ENCODE measurements at regions not wholly inside any gene's neighbourhood (a gene's known extent, or its start where the extent isn't known, plus 50 kb on each side); places are given as distances from the start of the nearest gene placed in this dataset.

- no peaks in the 10 kb centered on the region for H3K9me3 ChIP-seq
- H3K27me3 ChIP-seq: no peaks in the 10 kb centered on the region
- H3K27ac ChIP-seq: no peak overlapping the region
- ATAC-seq (no peak), FAIRE-seq (no peak), DNase-seq (no peak)
- H3K4me1 ChIP-seq: no peaks in the 10 kb centered on the region
- 35 to 42% methylated on average over 2 of the region's 2 CpGs for WGBS, 2 donors
- H3K36me3 ChIP-seq: no peaks in the 10 kb centered on the region
- no peak overlapping the region for H3K4me3 ChIP-seq
- TF ChIP-seq, protein P1, sequence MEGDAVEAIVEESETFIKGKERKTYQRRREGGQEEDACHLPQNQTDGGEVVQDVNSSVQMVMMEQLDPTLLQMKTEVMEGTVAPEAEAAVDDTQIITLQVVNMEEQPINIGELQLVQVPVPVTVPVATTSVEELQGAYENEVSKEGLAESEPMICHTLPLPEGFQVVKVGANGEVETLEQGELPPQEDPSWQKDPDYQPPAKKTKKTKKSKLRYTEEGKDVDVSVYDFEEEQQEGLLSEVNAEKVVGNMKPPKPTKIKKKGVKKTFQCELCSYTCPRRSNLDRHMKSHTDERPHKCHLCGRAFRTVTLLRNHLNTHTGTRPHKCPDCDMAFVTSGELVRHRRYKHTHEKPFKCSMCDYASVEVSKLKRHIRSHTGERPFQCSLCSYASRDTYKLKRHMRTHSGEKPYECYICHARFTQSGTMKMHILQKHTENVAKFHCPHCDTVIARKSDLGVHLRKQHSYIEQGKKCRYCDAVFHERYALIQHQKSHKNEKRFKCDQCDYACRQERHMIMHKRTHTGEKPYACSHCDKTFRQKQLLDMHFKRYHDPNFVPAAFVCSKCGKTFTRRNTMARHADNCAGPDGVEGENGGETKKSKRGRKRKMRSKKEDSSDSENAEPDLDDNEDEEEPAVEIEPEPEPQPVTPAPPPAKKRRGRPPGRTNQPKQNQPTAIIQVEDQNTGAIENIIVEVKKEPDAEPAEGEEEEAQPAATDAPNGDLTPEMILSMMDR (IDR thresholded peaks at IDR 0.05): no peak
- intact Hi-C loops (cut with DNase I): no loop called here
Measured at GRCh38 chr9:12503606-12504122, 189.5 kb upstream of the TYRP1 start.

DNA sequence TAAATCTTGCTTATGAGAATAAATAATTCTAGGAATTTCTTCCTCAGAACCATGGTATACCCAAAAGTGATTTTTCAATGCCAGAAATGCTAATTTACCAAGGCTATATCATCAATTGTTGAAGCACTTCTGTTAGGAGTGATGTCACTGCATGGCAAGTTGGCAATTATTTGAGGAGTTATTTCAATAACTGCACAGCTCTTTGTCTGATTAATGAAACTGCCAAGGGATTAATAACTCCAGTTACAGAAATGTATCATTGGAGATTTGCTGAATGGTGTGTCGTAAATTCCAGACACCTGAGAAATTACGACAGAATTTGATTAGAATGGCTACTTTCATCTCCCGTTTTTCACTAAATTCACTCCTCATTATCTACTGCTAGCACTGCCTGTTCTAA, 182.6 kb upstream of the TYRP1 start:
- TF ChIP-seq, protein P1 (IDR thresholded peaks at IDR 0.05): no peak
- H3K4me1 ChIP-seq: no peaks in the 10 kb centered on the region
- H3K4me3 ChIP-seq: no peak overlapping the region
- intact Hi-C loops (cut with DNase I): no loop called here
- ATAC-seq: no peak
- H3K27ac ChIP-seq: no peak overlapping the region
- FAIRE-seq: no peak
- no peak for DNase-seq
- H3K36me3 ChIP-seq: no peaks in the 10 kb centered on the region
- no peaks in the 10 kb centered on the region for H3K27me3 ChIP-seq
- H3K9me3 ChIP-seq: no peaks in the 10 kb centered on the region
- 36 to 70% methylated on average over 3 of the region's 3 CpGs for WGBS, 2 donors

- DNase-seq: no peak
- no peaks in the 10 kb centered on the region for H3K27me3 ChIP-seq
- ATAC-seq: no peak
- H3K9me3 ChIP-seq: no peaks in the 10 kb centered on the region
- intact Hi-C loops (cut with DNase I): no loop called here
- FAIRE-seq: no peak
- H3K27ac ChIP-seq: no peak overlapping the region
- no peaks in the 10 kb centered on the region for H3K36me3 ChIP-seq
- TF ChIP-seq, protein P1 (IDR thresholded peaks at IDR 0.05): no peak
- WGBS, 2 donors: 33 to 35% methylated on average over 1 of the region's 1 CpG
- no peaks in the 10 kb centered on the region for H3K4me1 ChIP-seq
- H3K4me3 ChIP-seq: no peak overlapping the region
Measured at GRCh38 chr9:12511726-12512125, 181.5 kb upstream of the TYRP1 start.

DNA sequence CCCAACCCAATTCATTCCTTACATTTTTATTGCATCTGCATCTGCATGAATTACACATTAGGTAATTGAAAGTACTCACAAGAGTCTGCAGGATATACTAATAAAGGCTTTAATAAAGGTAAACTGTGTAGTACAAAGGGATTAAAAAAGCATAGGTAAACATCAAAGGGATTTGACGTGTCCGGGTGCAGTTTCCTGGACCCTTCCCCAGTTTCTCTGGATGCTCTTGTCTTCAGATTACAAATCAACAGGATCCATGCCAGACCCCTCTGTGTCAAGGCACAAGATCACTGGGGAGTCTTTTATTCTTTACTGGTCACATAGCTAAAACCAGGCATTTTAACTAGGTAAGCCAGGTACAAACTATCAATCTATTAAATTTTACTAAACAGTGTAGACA, 177.2 kb upstream of the TYRP1 start:
- DNase-seq (no peak), ATAC-seq (no peak), FAIRE-seq (no peak)
- intact Hi-C loops (cut with DNase I): no loop called here
- 87 to 90% methylated on average over 2 of the region's 2 CpGs for WGBS, 2 donors
- Histone ChIP-seq H3K27me3 (no peaks in the 10 kb centered on the region), H3K4me3 (no peak overlapping the region), H3K9me3 (no peaks in the 10 kb centered on the region), H3K36me3 (no peaks in the 10 kb centered on the region), H3K27ac (no peak overlapping the region), H3K4me1 (no peaks in the 10 kb centered on the region)
- TF ChIP-seq, protein P1 (IDR thresholded peaks at IDR 0.05): no peak

DNA sequence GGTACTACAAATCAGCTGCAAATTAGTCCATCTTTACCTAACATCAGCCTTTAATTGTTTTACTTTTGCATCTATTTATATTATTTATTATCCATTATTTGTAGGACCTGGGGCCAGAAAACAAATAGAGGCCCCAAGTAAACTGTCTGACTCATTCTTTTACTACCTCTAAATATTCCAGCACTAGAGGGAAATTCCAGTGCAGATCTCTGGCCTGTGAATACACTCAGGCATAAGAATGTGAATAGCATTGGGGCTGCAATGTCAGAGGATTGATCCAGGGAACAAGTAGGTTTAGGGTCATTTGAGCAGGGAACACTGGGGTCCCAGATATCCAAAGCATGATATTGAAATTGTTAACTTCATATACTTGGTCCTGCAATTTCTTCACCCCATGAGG, 176.6 kb upstream of the TYRP1 start:
- H3K9me3 ChIP-seq: no peaks in the 10 kb centered on the region
- H3K27ac ChIP-seq: no peak overlapping the region
- H3K4me3 ChIP-seq: no peak overlapping the region
- no peak for ATAC-seq
- H3K27me3 ChIP-seq: no peaks in the 10 kb centered on the region
- DNase-seq: no peak
- no peaks in the 10 kb centered on the region for H3K36me3 ChIP-seq
- TF ChIP-seq, protein P1 (IDR thresholded peaks at IDR 0.05): no peak
- FAIRE-seq: no peak
- no peaks in the 10 kb centered on the region for H3K4me1 ChIP-seq
- intact Hi-C loops (cut with DNase I): no loop called here

Measured in pancreas (tissue), 10 donors.